Hematopoietic multipotent progenitor cell treated with erythropoietin and hydrocortisone succinate and interleukin-3 and kit ligand, for 17 days (in vitro differentiated cells): ENCODE measurements at regions not wholly inside any gene's neighbourhood (a gene's known extent, or its start where the extent isn't known, plus 50 kb on each side); places are given as distances from the start of the nearest gene placed in this dataset.
A peak's percentile ranks its signal among the peaks of the same experiment; 100 is the strongest.

Experiments used
- DNase-seq: peaks from one replicate; pipeline ENCODE4 v3.0.0-alpha.2; 2015; ENCODE audit warnings: low spot score

DNA sequence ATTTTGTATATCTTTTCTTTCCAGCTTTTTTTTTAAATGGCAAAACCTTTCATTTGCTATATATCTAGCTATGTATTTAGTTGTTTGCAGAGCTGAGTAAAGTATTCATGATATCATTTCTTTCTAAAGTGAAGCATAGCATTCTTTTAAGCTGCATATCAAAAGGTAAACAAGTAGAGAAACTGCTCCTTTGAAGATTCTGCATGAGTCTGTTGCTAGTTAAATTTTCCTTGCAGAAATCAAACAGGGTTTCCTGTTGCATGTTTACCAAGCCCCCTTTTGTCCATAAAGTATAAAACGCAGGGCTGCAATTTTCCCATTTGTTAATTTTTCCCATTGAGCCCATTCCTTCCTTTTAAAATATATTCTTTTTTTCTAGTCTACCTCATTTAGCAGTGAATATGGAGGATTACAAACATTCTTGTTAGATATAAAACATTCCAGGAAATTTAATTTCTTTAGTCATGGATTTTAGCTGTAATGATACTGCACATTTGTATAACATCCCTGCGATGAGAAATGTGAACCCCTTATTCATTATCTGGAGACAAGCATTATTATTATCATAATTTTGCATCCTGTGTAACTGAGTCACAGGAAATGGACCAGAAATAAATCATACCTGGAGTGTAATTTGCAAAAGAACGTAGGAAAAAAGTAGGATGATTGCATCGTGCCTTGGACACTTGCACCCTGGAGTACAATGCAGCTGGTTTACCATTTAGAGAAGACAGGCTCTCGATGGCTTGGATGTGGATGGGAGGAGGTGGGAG lies 110.9 kb upstream of the ARGLU1 start:
- DNase-seq = no peak

DNA sequence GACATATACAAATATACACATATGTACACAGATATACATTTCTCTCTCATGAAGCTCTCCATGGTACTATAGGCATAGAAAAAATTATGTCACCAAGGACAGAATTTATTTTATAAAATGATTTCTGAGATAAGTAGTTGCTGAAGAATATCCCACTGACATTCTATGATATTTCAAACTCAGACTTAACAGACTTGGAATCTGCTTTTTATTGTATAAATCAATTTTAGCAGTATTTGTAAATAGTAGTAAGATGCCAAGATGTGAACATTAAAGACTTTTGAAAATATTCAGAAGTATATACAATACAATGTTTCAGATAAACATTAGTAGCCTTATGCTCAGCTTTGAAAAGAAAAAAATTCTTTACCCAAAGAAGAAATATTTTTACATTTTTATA lies 107.4 kb upstream of the ARGLU1 start:
- no peak for DNase-seq

- DNase-seq = no peak
Observed at GRCh38 chr13:106660746-106661625, 93.0 kb upstream of the ARGLU1 start.

DNA sequence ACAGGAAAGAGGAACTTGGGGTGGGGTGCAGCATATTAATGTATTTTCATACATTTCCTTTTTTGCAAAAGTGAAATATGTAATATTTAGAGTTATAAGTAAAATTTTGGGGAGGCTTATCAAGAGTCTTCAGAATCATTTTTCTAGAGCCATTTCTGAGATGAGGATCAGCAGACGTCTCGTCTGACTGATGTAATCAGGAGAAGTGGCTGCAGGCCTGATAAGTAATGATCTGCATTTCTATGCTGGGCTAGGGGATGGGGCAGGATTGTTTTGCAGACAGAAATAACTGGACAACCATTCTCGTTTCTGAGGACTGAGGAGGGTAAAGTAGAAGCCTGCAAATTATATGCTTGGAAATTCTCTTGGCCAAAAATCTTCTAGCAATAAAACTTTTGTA lies 89.2 kb upstream of the ARGLU1 start:
- DNase-seq = no peak

- DNase-seq = no peak
Observed at GRCh38 chr13:106656186-106656585, 88.2 kb upstream of the ARGLU1 start.

GRCh38 chr13:106651442-106651841 lies 83.5 kb upstream of the ARGLU1 start:
- DNase-seq = no peak

DNA sequence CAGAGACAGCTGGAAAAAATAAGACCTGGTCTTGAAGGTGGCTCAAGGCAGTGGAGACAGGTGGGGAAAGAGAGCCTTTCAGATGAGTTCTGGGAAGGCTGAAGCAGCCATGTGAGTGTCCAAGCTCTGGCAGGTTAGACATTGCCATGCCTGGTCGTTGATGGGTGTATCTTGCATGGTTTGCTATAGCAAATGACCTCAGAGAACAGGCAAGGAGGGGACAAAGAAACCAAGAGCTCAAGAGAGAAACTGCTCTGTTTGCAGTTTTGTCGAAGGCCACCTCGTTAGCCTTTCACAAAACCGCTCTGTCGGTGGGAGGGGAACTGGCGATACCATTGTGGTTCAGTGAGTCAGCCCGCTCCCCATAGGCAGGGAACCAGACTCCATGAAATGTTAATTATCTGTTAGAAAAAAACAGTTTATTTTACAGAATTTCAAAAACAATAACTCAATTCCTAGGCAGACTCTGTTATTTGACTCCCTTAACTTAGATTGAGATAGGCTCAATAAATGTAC lies 82.8 kb upstream of the ARGLU1 start:
- DNase-seq = no peak

GRCh38 chr13:106649495-106649894 lies 81.6 kb upstream of the ARGLU1 start:
- DNase-seq = no peak

DNA sequence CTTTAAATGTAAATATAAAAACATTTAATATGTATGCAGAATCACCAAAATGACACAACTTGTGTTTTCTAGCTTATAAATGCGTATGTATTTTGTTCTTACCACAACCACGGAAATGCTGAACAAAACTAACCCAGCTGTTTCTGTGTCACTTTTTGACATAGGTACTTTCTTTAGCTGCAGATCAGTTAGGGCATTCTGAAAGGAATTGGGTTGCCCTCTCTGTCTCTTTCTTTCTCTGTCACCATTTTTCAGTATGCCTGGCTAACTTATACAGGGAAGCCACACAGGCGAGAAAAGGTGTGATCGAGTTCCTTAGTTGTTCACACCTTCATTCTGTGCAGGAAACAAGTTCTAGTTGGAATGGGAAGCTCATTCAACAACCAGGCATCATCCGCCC lies 72.6 kb upstream of the ARGLU1 start:
- DNase-seq = no peak

DNA sequence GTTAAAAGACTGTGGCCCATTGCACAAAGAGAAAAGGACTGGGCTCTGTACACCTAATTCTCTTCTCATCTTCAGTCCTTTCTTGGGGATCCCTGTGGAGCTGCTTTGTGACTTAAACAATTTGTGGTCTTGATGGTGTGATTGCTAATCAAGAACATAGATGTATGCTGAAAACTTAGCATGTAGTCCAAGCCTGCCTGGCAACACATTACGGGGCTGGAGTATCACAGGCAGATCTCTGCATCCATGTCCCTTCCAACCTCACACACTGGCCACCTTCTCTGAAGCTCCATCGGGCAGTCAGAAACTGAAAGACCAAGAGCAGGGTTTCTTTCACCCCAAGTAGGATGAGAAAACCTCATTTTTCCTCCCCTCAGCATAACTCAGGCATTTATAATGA lies 69.6 kb upstream of the ARGLU1 start:
- no peak for DNase-seq

- DNase-seq = no peak
Observed at GRCh38 chr13:106636492-106636891, 68.6 kb upstream of the ARGLU1 start.

GRCh38 chr13:106635616-106636015 lies 67.7 kb upstream of the ARGLU1 start:
- DNase-seq = no peak

- no peak for DNase-seq
Observed at GRCh38 chr13:106633321-106633720, 65.4 kb upstream of the ARGLU1 start.

DNA sequence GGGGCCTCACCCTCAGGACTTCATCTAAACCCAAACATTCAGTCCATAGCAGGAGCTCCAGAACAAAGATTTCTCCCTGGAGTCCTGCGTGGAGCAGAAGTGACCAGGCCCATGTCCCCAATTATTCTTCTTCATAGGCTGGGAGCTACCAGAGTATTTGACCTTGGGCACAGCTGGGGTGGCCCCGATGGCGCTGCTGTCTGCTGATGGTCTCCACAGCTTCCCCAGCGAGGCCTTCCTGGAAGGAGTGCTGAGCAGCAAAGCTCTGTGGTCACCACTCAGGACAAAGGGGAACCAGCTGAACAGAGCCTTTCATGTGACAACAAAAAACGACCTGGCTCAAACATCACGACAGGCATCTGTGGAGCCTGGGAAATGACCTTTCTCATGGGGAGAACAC lies 62.7 kb upstream of the ARGLU1 start:
- DNase-seq = no peak

DNA sequence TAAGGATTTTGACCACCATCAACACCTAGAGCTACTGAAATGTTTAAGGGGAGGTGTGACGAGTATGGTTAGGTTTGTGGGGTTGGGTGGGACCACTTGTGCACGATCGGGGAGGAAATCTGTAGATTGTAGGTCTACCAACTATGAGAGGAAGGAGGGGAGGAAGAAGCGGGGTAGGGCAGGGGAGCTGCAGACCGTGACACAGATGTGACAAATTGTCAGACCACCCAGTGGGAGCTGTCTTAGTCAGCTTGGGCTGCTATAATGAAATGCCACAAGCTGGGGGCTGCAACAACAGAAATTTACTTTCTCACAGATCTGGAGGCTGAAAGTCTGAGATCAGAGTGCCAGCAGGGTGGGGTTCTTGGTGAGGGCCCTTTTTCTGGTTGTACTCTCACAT lies 62.2 kb upstream of the ARGLU1 start:
- DNase-seq = no peak

DNA sequence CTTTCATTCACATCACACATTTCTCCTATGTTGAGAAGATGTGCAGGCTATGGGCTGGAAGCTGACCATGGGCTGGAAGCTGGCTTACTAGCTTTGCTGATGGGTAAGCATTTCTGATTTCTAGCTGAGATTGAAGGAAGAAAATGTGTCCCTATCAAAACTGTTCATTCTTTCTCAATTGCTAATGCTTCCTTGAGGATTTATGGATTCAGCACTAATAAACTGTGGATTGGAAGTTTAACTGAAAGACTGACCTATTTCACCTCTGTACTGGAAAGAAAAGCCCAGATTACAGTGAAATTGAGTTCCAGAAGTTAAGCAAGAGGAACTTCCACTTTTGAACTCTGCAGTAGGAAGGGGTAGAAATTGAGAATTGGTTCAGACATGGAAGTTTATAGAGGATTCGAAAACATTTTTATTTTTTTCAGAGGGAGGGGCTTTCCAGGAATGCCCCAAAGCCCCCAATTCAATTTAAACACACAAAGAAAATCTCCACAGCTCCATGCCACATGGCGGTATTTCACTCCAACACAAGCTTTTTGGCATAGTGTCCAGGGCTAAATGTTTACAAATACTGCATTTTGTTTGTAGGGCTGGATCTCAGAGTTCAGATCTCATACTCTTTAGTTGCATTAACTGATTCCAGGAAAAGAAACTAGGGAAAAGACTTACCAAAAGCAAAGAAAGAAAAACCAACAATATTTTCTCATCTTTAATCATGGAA lies 61.2 kb upstream of the ARGLU1 start:
- no peak for DNase-seq

DNA sequence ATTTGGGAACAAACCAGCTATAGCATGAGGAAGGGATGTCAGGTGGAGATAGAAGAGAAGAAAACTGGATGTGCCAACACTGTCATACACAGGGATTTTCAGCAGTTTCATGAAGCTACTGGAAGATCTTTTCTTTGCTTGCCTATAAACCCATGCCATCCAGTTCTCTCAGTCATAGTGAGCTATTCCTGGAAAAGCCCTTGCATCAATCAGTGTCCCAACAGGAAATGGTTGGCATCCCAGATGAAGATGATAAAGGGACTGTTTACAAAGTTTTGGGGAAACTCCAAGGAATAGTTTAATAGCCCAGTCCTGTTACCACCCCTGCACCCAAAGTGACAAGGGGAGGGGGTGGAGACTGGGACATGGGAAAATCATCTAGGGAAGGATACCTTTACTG lies 58.5 kb upstream of the ARGLU1 start:
- DNase-seq = no peak

- DNase-seq = no peak
Observed at GRCh38 chr13:106625578-106625977, 57.6 kb upstream of the ARGLU1 start.

- DNase-seq = no peak
Observed at GRCh38 chr13:106623799-106624460, 56.0 kb upstream of the ARGLU1 start.

- DNase-seq = no peak
Observed at GRCh38 chr13:106621833-106622232, 53.9 kb upstream of the ARGLU1 start.

- DNase-seq = peak; percentile 27
Observed at GRCh38 chr13:106619688-106620555, 52.0 kb upstream of the ARGLU1 start.
